HG02610 (cell line): ENCODE measurements at regions not wholly inside any gene's neighbourhood (a gene's known extent, or its start where the extent isn't known, plus 50 kb on each side); places are given as distances from the start of the nearest gene placed in this dataset.

Source experiments
- ATAC-seq: cut with Tn5 transposase; IDR thresholded peaks from one replicate; pipeline ENCODE4 v1.9.1; 2021; ENCODE audit warnings: mild to moderate bottlenecking, moderate library complexity; ENCODE audit not compliant: unreplicated experiment

- no peak for ATAC-seq
These were observed 255.2 kb downstream of the EMP1 start for GRCh38 chr12:13451776-13452175.

- ATAC-seq, result no peak
These were observed 253.9 kb downstream of the EMP1 start for GRCh38 chr12:13450231-13451080.

GRCh38 chr12:13444076-13444475, 247.6 kb downstream of the EMP1 start:
- ATAC-seq, result no peak

GRCh38 chr12:13443498-13443897, 247.0 kb downstream of the EMP1 start:
- ATAC-seq, result no peak

GRCh38 chr12:13443028-13443427, 246.5 kb downstream of the EMP1 start:
- ATAC-seq, result no peak

GRCh38 chr12:13442457-13442856, 245.9 kb downstream of the EMP1 start:
- no peak for ATAC-seq

GRCh38 chr12:13440844-13441243, 244.3 kb downstream of the EMP1 start:
- no peak for ATAC-seq

GRCh38 chr12:13437541-13437940, 241.0 kb downstream of the EMP1 start:
- no peak for ATAC-seq

- ATAC-seq, result no peak
These were observed 240.3 kb downstream of the EMP1 start for GRCh38 chr12:13436696-13437391.

GRCh38 chr12:13436182-13436581, 239.7 kb downstream of the EMP1 start:
- no peak for ATAC-seq

GRCh38 chr12:13435235-13435933, 238.9 kb downstream of the EMP1 start:
- no peak for ATAC-seq

GRCh38 chr12:13433768-13434167, 237.2 kb downstream of the EMP1 start:
- no peak for ATAC-seq

GRCh38 chr12:13431041-13431440, 234.5 kb downstream of the EMP1 start:
- no peak for ATAC-seq

- ATAC-seq, result no peak
These were observed 232.2 kb downstream of the EMP1 start for GRCh38 chr12:13428538-13429265.

GRCh38 chr12:13425766-13426165, 229.2 kb downstream of the EMP1 start:
- no peak for ATAC-seq

- ATAC-seq, result no peak
These were observed 225.8 kb downstream of the EMP1 start for GRCh38 chr12:13422291-13422690.

GRCh38 chr12:13417516-13417915, 221.0 kb downstream of the EMP1 start:
- no peak for ATAC-seq

- no peak for ATAC-seq
These were observed 214.8 kb downstream of the EMP1 start for GRCh38 chr12:13411287-13411686.

- ATAC-seq, result no peak
These were observed 209.6 kb downstream of the EMP1 start for GRCh38 chr12:13405961-13406703.
